Neural cell (in vitro differentiated cells): ENCODE measurements at regions not wholly inside any gene's neighbourhood (a gene's known extent, or its start where the extent isn't known, plus 50 kb on each side); places are given as distances from the start of the nearest gene placed in this dataset.

Experiments used
- H2AFZ ChIP-seq: fragments of 200-600, 300-800 bp; sonication (generic), shearing (Covaris generic); 2 replicates; pipeline ENCODE4 v1.6.0; 2014; ENCODE audit warnings: low read depth, mild to moderate bottlenecking, antibody characterized with exemption, low read length, moderate library complexity
- H3F3A ChIP-seq: fragments of 200-600 bp; shearing (Covaris generic); 2 replicates; pipeline ENCODE4 v1.6.1; 2016; ENCODE audit warnings: mild to moderate bottlenecking, moderate library complexity, mixed read lengths, antibody characterized with exemption, low read length; ENCODE audit not compliant: insufficient read depth, poor library complexity, severe bottlenecking
- H3K27ac ChIP-seq: fragments of 200-600, 300-800 bp; sonication (generic), shearing (Covaris generic); 2 replicates; pipeline ENCODE4 v1.5.1; 2014; ENCODE audit warnings: mild to moderate bottlenecking, low read length, moderate library complexity
- H3K27me3 ChIP-seq: fragments of 300-800, 200-600 bp; sonication (generic), shearing (Covaris generic); 2 replicates; pipeline ENCODE4 v1.6.0; 2014; ENCODE audit warnings: mild to moderate bottlenecking, low read depth, low read length, moderate library complexity; ENCODE audit not compliant: insufficient read depth
- H3K36me3 ChIP-seq: fragments of 300-800, 200-600 bp; sonication (generic), shearing (Covaris generic); 2 replicates; pipeline ENCODE4 v1.5.1; 2014; ENCODE audit warnings: mild to moderate bottlenecking, antibody characterized with exemption, low read length, moderate library complexity; ENCODE audit not compliant: insufficient read depth
- H3K4me2 ChIP-seq: fragments of 300-800, 200-600 bp; sonication (generic), shearing (Covaris generic); 2 replicates; pipeline ENCODE4 v1.6.0; 2014; ENCODE audit warnings: mild to moderate bottlenecking, low read length
- H3K4me3 ChIP-seq: fragments of 300-800, 200-600 bp; sonication (generic), shearing (Covaris generic); 2 replicates; pipeline ENCODE4 v1.5.1; 2014; ENCODE audit warnings: mild to moderate bottlenecking, low read length, moderate library complexity
- H3K79me2 ChIP-seq: fragments of 200-600 bp; shearing (Covaris generic); replicated peaks from 2 replicates; pipeline ENCODE4 v1.6.0; 2014; ENCODE audit warnings: mild to moderate bottlenecking, low read length, moderate library complexity; ENCODE audit not compliant: insufficient read depth
- H3K9ac ChIP-seq: fragments of 300-800, 200-600 bp; sonication (generic), shearing (Covaris generic); 2 replicates; pipeline ENCODE4 v1.6.1; 2016; ENCODE audit warnings: mild to moderate bottlenecking, low read length, mixed read lengths
- H3K9me2 ChIP-seq: fragments of 200-600 bp; shearing (Covaris generic); 2 replicates; pipeline ENCODE4 v1.6.1; 2016; ENCODE audit warnings: mild to moderate bottlenecking, low read length, mixed read lengths; ENCODE audit not compliant: insufficient read depth
- H3K9me3 ChIP-seq: fragments of 200-600, 300-800 bp; sonication (generic), shearing (Covaris generic); 2 replicates; pipeline ENCODE4 v1.6.1; 2016; ENCODE audit warnings: mild to moderate bottlenecking, mixed run types, low read length, moderate library complexity, mixed read lengths
- H4K20me1 ChIP-seq: fragments of 200-600 bp; shearing (Covaris generic); 2 replicates; pipeline ENCODE4 v1.6.1; 2016; ENCODE audit warnings: mild to moderate bottlenecking, mixed run types; ENCODE audit not compliant: insufficient read depth
- EP300 ChIP-seq: fragments of 450-650 bp; conservative IDR thresholded peaks from 2 replicates; pipeline ENCODE4 v1.6.1; 2014; ENCODE audit warnings: antibody characterized with exemption, mild to moderate bottlenecking, moderate library complexity; ENCODE audit not compliant: poor library complexity, severe bottlenecking
- EZH2 ChIP-seq: fragments of 200-600, 300-800 bp; shearing (Covaris generic), sonication (generic); IDR thresholded peaks from 2 replicates; pipeline ENCODE4 v1.6.1; 2014; ENCODE audit warnings: antibody characterized with exemption, low read length, borderline replicate concordance, mild to moderate bottlenecking; ENCODE audit not compliant: insufficient read depth, poor library complexity, severe bottlenecking
- MXI1 ChIP-seq: fragments of 450-650 bp; conservative IDR thresholded peaks from 2 replicates; pipeline ENCODE4 v1.6.1; 2014; ENCODE audit warnings: antibody characterized with exemption, mild to moderate bottlenecking; ENCODE audit not compliant: poor library complexity, severe bottlenecking
- POLR2AphosphoS5 ChIP-seq: IDR thresholded peaks from 2 replicates; pipeline ENCODE4 v1.6.1; 2012
- RAD21 ChIP-seq: fragments of 450-650 bp; conservative IDR thresholded peaks from 2 replicates; pipeline ENCODE4 v1.6.1; 2014; ENCODE audit warnings: antibody characterized with exemption, mild to moderate bottlenecking, moderate library complexity
- REST ChIP-seq: IDR thresholded peaks from 2 replicates; pipeline ENCODE4 v1.6.1; 2012; ENCODE audit warnings: borderline replicate concordance
- SMC3 ChIP-seq: fragments of 450-650 bp; conservative IDR thresholded peaks from 2 replicates; pipeline ENCODE4 v1.6.1; 2014; ENCODE audit warnings: antibody characterized with exemption, mild to moderate bottlenecking, moderate library complexity; ENCODE audit not compliant: poor library complexity
- TAF1 ChIP-seq: IDR thresholded peaks from 2 replicates; pipeline ENCODE4 v1.6.1; 2012; ENCODE audit warnings: low read depth
- TF ChIP-seq, protein P1 (sequence below): fragments of 450-650 bp; IDR thresholded peaks from 2 replicates; pipeline ENCODE4 v1.5.1; 2014; ENCODE audit warnings: antibody characterized with exemption, mild to moderate bottlenecking, moderate library complexity; ENCODE audit not compliant: poor library complexity, severe bottlenecking

DNA sequence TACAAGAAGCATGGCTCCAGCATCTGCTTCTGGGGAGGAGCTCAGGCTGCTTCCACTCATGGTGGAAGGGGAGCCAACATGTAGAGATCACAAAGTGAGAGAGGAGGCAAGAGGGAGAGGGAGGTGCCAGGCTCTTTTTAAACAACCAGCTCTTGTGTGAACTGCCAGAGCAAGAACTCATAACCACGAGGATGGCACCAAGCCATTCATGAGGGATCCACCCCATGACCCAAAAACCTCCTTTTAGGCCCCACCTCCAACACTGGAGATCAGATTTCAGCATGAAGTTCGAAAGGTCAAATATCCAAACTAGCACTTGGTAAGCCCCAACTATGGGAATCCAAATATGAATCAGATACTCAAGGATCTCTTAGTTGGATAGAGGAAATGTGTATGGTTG lies 131.2 kb downstream of the RXFP2 start:
- Histone ChIP-seq H3K9ac (no peak overlapping the region), H3K9me2 (no peaks in the 10 kb centered on the region), H3K9me3 (no peaks in the 10 kb centered on the region), H3K36me3 (no peaks in the 10 kb centered on the region), H3K79me2 (no peaks in the 10 kb centered on the region), H3K27ac (no peak overlapping the region), H3K27me3 (no peaks in the 10 kb centered on the region), H3K4me3 (no peak overlapping the region), H4K20me1 (no peaks in the 10 kb centered on the region), H3K4me2 (no peak overlapping the region), H2AFZ (no peak overlapping the region), H3F3A (no peaks in the 10 kb centered on the region)
- TF ChIP-seq MXI1 (no peak), POLR2AphosphoS5 (no peak), EZH2 (no peak), EP300 (no peak), TAF1 (no peak), REST (no peak), RAD21 (no peak), SMC3 (no peak)
- TF ChIP-seq, protein P1, sequence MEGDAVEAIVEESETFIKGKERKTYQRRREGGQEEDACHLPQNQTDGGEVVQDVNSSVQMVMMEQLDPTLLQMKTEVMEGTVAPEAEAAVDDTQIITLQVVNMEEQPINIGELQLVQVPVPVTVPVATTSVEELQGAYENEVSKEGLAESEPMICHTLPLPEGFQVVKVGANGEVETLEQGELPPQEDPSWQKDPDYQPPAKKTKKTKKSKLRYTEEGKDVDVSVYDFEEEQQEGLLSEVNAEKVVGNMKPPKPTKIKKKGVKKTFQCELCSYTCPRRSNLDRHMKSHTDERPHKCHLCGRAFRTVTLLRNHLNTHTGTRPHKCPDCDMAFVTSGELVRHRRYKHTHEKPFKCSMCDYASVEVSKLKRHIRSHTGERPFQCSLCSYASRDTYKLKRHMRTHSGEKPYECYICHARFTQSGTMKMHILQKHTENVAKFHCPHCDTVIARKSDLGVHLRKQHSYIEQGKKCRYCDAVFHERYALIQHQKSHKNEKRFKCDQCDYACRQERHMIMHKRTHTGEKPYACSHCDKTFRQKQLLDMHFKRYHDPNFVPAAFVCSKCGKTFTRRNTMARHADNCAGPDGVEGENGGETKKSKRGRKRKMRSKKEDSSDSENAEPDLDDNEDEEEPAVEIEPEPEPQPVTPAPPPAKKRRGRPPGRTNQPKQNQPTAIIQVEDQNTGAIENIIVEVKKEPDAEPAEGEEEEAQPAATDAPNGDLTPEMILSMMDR: no peak

- Histone ChIP-seq H3K27ac (no peak overlapping the region), H3K9ac (no peak overlapping the region), H3K9me2 (no peaks in the 10 kb centered on the region), H3K9me3 (no peaks in the 10 kb centered on the region), H3K4me2 (no peak overlapping the region), H2AFZ (no peak overlapping the region), H3F3A (no peaks in the 10 kb centered on the region), H3K36me3 (no peaks in the 10 kb centered on the region), H3K79me2 (no peaks in the 10 kb centered on the region), H3K27me3 (no peaks in the 10 kb centered on the region), H3K4me3 (no peak overlapping the region), H4K20me1 (no peaks in the 10 kb centered on the region)
- TF ChIP-seq, protein P1: no peak
Observed at GRCh38 chr13:31873145-31873544, 133.8 kb downstream of the RXFP2 start.
